Liver (tissue), 3 donors: ENCODE measurements at regions not wholly inside any gene's neighbourhood (a gene's known extent, or its start where the extent isn't known, plus 50 kb on each side); places are given as distances from the start of the nearest gene placed in this dataset.

Source experiments
- EGR1 ChIP-seq, 2 donors: IDR thresholded peaks; 2 replicates each; pipeline ENCODE4 v1.6.1; 2016 to 2018; ENCODE audit warnings: antibody characterized with exemption in 2 of 2, low read depth in 2 of 2
- FOXA1 ChIP-seq: IDR thresholded peaks from 2 replicates; pipeline ENCODE4 v1.6.1; 2016; ENCODE audit warnings: antibody characterized with exemption
- GABPA ChIP-seq, 2 donors: IDR thresholded peaks in 1 of 2; conservative IDR thresholded peaks in 1 of 2; 2 replicates each; pipeline ENCODE4 v1.6.1; 2016; ENCODE audit warnings: antibody characterized with exemption in 2 of 2, mild to moderate bottlenecking in 1 of 2, moderate library complexity in 1 of 2
- JUND ChIP-seq, 2 donors: IDR thresholded peaks; 2 replicates each; pipeline ENCODE4 v1.6.1; 2016; ENCODE audit warnings: antibody characterized with exemption in 2 of 2
- MAX ChIP-seq: IDR thresholded peaks from 2 replicates; pipeline ENCODE4 v1.6.1; 2016; ENCODE audit warnings: antibody characterized with exemption
- RXRA ChIP-seq, 2 donors: IDR thresholded peaks; 2 replicates each; pipeline ENCODE4 v1.6.1; 2017 to 2018; ENCODE audit warnings: antibody characterized with exemption in 2 of 2, mild to moderate bottlenecking in 1 of 2
- TF ChIP-seq, protein P1 (sequence below): fragments of 150-350 bp; IDR thresholded peaks from 2 replicates; pipeline ENCODE4 v1.5.1; 2017; ENCODE audit warnings: improper control_type of control experiment, low read depth, low read length; ENCODE audit not compliant: missing input control
- TF ChIP-seq, protein P2 (sequence below): IDR thresholded peaks from 2 replicates; pipeline ENCODE4 v1.6.1; 2016; ENCODE audit warnings: antibody characterized with exemption
- donor health status: healthy.
- donor health status: healthy.

- no peak for TF ChIP-seq MAX
- TF ChIP-seq, protein P1, sequence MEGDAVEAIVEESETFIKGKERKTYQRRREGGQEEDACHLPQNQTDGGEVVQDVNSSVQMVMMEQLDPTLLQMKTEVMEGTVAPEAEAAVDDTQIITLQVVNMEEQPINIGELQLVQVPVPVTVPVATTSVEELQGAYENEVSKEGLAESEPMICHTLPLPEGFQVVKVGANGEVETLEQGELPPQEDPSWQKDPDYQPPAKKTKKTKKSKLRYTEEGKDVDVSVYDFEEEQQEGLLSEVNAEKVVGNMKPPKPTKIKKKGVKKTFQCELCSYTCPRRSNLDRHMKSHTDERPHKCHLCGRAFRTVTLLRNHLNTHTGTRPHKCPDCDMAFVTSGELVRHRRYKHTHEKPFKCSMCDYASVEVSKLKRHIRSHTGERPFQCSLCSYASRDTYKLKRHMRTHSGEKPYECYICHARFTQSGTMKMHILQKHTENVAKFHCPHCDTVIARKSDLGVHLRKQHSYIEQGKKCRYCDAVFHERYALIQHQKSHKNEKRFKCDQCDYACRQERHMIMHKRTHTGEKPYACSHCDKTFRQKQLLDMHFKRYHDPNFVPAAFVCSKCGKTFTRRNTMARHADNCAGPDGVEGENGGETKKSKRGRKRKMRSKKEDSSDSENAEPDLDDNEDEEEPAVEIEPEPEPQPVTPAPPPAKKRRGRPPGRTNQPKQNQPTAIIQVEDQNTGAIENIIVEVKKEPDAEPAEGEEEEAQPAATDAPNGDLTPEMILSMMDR = no peak
- no peak for TF ChIP-seq RXRA (IDR thresholded peaks at IDR 0.05)
- no peak for TF ChIP-seq JUND (IDR thresholded peaks at IDR 0.05)
- no peak for TF ChIP-seq FOXA1
- TF ChIP-seq EGR1 (IDR thresholded peaks at IDR 0.05; ENCODE audit: low read depth in 2 of 2) = no peak
- TF ChIP-seq GABPA (IDR thresholded peaks at IDR 0.05 in 1 of 2, conservative IDR thresholded peaks at IDR 0.05 in 1 of 2) = no peak
- TF ChIP-seq, protein P2, sequence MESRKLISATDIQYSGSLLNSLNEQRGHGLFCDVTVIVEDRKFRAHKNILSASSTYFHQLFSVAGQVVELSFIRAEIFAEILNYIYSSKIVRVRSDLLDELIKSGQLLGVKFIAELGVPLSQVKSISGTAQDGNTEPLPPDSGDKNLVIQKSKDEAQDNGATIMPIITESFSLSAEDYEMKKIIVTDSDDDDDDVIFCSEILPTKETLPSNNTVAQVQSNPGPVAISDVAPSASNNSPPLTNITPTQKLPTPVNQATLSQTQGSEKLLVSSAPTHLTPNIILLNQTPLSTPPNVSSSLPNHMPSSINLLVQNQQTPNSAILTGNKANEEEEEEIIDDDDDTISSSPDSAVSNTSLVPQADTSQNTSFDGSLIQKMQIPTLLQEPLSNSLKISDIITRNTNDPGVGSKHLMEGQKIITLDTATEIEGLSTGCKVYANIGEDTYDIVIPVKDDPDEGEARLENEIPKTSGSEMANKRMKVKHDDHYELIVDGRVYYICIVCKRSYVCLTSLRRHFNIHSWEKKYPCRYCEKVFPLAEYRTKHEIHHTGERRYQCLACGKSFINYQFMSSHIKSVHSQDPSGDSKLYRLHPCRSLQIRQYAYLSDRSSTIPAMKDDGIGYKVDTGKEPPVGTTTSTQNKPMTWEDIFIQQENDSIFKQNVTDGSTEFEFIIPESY = no peak
Measured at GRCh38 chr5:89260254-89260653, 377.3 kb upstream of the MEF2C start.
